ENCODE measurements at regions not wholly inside any gene's neighbourhood (a gene's known extent, or its start where the extent isn't known, plus 50 kb on each side); places are given as distances from the start of the nearest gene placed in this dataset.

- no peak overlapping the region for H2BK20ac ChIP-seq (ENCODE audit: low read depth, low read length)
- dilution Hi-C loops (cut with HindIII; ENCODE audit: low sequenced_read_pairs, unreplicated experiment): no loop called here
- H3K23ac ChIP-seq (ENCODE audit: low read depth, low read length): no peak overlapping the region
- WGBS, 2 experiments (ENCODE audit: extremely low coverage in 2 of 2, insufficient read length in 1 of 2): no CpG with 5 or more reads among the region's 4 CpGs
- H3K27me3 ChIP-seq (ENCODE audit: control insufficient read depth, insufficient read depth, low read length): no peaks in the 10 kb centered on the region
- no peak overlapping the region for H2BK15ac ChIP-seq (ENCODE audit: low read depth, low read length)
- no peak overlapping the region for H3K27ac ChIP-seq (ENCODE audit: insufficient read depth, low read length)
- no peak overlapping the region for H3K14ac ChIP-seq (replicated peaks; ENCODE audit: low read depth, low read length)
- no peak overlapping the region for H2BK5ac ChIP-seq (ENCODE audit: low read depth, low read length, poor library complexity, severe bottlenecking)
- no peak overlapping the region for H3K56ac ChIP-seq (ENCODE audit: extremely low read depth, insufficient read depth, low read length)
- no peak for ATAC-seq (ENCODE audit: low read depth)
- DNase-seq: no peak
- H4K5ac ChIP-seq (ENCODE audit: low read depth, low read length): no peak overlapping the region
- no peaks in the 10 kb centered on the region for H3K36me3 ChIP-seq (ENCODE audit: control insufficient read depth, insufficient read depth, low read length)
- H3K79me1 ChIP-seq (ENCODE audit: low read depth in 1 of 2, low read length in 2 of 2): no peaks in the 10 kb centered on the region
- TF ChIP-seq CHD1 (IDR thresholded peaks at IDR 0.05; ENCODE audit: low read depth, low read length): no peak
- TF ChIP-seq RCOR1 (IDR thresholded peaks at IDR 0.05; ENCODE audit: insufficient replicate concordance, low read length): no peak
- TF ChIP-seq, protein P1, sequence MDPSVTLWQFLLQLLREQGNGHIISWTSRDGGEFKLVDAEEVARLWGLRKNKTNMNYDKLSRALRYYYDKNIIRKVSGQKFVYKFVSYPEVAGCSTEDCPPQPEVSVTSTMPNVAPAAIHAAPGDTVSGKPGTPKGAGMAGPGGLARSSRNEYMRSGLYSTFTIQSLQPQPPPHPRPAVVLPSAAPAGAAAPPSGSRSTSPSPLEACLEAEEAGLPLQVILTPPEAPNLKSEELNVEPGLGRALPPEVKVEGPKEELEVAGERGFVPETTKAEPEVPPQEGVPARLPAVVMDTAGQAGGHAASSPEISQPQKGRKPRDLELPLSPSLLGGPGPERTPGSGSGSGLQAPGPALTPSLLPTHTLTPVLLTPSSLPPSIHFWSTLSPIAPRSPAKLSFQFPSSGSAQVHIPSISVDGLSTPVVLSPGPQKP (IDR thresholded peaks at IDR 0.05; ENCODE audit: borderline replicate concordance, low read depth, low read length): no peak
- TF ChIP-seq USF2 (IDR thresholded peaks at IDR 0.05; ENCODE audit: low read depth, low read length): no peak
- no peak for TF ChIP-seq MXI1 (IDR thresholded peaks at IDR 0.05; ENCODE audit: borderline replicate concordance, low read depth, low read length)
- no peak for TF ChIP-seq RFX5 (IDR thresholded peaks at IDR 0.05; ENCODE audit: low read depth, low read length)
- TF ChIP-seq CEBPB (IDR thresholded peaks at IDR 0.05; ENCODE audit: low read depth, low read length): no peak
- TF ChIP-seq, protein P2, sequence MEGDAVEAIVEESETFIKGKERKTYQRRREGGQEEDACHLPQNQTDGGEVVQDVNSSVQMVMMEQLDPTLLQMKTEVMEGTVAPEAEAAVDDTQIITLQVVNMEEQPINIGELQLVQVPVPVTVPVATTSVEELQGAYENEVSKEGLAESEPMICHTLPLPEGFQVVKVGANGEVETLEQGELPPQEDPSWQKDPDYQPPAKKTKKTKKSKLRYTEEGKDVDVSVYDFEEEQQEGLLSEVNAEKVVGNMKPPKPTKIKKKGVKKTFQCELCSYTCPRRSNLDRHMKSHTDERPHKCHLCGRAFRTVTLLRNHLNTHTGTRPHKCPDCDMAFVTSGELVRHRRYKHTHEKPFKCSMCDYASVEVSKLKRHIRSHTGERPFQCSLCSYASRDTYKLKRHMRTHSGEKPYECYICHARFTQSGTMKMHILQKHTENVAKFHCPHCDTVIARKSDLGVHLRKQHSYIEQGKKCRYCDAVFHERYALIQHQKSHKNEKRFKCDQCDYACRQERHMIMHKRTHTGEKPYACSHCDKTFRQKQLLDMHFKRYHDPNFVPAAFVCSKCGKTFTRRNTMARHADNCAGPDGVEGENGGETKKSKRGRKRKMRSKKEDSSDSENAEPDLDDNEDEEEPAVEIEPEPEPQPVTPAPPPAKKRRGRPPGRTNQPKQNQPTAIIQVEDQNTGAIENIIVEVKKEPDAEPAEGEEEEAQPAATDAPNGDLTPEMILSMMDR (conservative IDR thresholded peaks at IDR 0.05; ENCODE audit: low read depth, low read length): no peak
- no peak overlapping the region for H3K4me2 ChIP-seq (ENCODE audit: low read depth, low read length)
- BruUV-seq (replicated peaks): no TSS peak
- no peaks in the 10 kb centered on the region for H3K9me1 ChIP-seq (ENCODE audit: insufficient read depth, low read length)
- H3K9me3 ChIP-seq (ENCODE audit: control insufficient read depth, insufficient read depth, low read length): no peaks in the 10 kb centered on the region
- no peak overlapping the region for H4K91ac ChIP-seq (ENCODE audit: insufficient read depth, low read depth, low read length)
- no peak overlapping the region for H2BK120ac ChIP-seq (ENCODE audit: low read depth, low read length)
- H3K18ac ChIP-seq (ENCODE audit: low read depth, low read length): no peak overlapping the region
- H2AFZ ChIP-seq (replicated peaks; ENCODE audit: low read length, poor library complexity): no peak overlapping the region
- H2AK9ac ChIP-seq (replicated peaks; ENCODE audit: low read depth, low read length, poor library complexity): no peak overlapping the region
- no peak overlapping the region for H3K4me3 ChIP-seq (ENCODE audit: insufficient read depth, low read depth, low read length)
- H4K20me1 ChIP-seq (ENCODE audit: insufficient read depth, low read length): no peaks in the 10 kb centered on the region
- H2AK5ac ChIP-seq (ENCODE audit: low read depth, low read length): no peak overlapping the region
- ChIA-PET CTCF (interaction anchor here (0.7 kb wide), 1 partner anchor 224 kb away, joined by 3 read pairs; no protein-coding TSS in a partner anchor), POLR2A (ENCODE audit: unreplicated experiment) (no interaction called here)
- in situ Hi-C loops (cut with MboI; ENCODE audit: low sequenced_read_pairs): no loop called here
- no peaks in the 10 kb centered on the region for H3K4me1 ChIP-seq (ENCODE audit: control insufficient read depth, insufficient read depth, low read length)
- intact Hi-C loops (cut with micrococcal nuclease): no loop called here
- no peak overlapping the region for H3K4ac ChIP-seq (ENCODE audit: low read depth, low read length)
- H4K8ac ChIP-seq (ENCODE audit: low read depth in 2 of 2, low read length in 2 of 2): no peak overlapping the region
- no peak overlapping the region for H3K9ac ChIP-seq (ENCODE audit: low read depth, low read length)
These were observed 130.0 kb downstream of the MBD2 start for GRCh38 chr18:54094474-54094873.

Data from IMR-90 (cell line).